ENCODE measurements at regions not wholly inside any gene's neighbourhood (a gene's known extent, or its start where the extent isn't known, plus 50 kb on each side); places are given as distances from the start of the nearest gene placed in this dataset.

DNA sequence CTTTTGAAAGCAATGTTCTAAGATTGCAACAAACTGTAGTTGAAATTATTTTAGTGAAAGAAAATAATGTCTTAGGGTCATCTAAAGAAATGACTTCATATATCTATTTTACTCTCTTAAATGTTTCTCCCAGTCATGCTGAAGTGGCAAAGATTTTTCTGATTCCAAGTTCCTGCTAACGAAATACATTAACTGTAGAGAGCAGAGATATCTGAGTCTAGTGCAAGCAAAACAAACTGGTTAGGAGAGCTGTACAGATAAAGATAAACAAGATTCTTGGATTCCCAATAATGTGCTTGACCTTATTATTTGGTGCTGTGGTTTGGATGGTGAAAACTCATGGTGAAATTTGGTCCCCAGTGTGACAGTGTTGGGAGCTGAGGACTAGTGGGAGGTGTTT is 199.9 kb upstream of the PWP1 start:
- TF ChIP-seq, protein P1, sequence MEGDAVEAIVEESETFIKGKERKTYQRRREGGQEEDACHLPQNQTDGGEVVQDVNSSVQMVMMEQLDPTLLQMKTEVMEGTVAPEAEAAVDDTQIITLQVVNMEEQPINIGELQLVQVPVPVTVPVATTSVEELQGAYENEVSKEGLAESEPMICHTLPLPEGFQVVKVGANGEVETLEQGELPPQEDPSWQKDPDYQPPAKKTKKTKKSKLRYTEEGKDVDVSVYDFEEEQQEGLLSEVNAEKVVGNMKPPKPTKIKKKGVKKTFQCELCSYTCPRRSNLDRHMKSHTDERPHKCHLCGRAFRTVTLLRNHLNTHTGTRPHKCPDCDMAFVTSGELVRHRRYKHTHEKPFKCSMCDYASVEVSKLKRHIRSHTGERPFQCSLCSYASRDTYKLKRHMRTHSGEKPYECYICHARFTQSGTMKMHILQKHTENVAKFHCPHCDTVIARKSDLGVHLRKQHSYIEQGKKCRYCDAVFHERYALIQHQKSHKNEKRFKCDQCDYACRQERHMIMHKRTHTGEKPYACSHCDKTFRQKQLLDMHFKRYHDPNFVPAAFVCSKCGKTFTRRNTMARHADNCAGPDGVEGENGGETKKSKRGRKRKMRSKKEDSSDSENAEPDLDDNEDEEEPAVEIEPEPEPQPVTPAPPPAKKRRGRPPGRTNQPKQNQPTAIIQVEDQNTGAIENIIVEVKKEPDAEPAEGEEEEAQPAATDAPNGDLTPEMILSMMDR (IDR thresholded peaks at IDR 0.05; ENCODE audit: insufficient read depth, missing control alignments), result no peak
- DNase-seq (ENCODE audit: insufficient read length, low spot score) (no peak), FAIRE-seq (no peak)

DNA sequence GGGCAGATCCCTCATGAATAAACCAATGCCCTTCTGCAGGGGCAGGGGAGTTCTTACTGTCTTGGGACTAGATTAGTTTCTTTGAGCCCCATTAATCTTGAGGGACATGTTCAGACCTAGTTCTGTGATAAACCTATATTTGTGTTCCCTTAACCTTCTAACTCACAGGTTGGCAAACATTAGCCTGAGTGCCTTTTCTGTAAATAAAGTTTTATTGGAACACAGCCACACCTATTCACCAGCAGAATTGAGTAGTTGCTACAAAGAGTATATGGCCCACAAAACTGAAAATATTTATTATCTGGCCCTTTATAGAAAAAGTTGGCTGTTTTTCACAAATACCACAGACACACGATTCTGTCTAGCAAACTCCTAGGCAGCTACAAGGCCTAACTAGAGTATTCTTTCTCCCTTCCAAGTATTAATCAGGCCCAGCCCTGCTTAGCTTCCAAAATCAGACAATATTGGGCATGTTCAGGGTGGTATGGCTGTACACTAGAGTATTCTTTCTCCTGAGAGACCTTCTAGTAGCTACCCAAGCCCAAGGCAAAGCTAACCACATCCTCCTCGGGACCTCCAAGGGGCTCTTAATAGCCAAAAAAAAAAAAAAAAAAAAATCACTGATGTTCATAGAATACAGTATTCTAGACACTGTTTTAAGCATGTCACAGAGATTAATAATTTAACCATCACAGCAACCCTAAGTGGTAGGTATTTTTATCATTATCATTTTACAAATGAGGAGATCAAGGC is 199.3 kb upstream of the PWP1 start:
- DNase-seq (ENCODE audit: insufficient read length, low spot score), result no peak
- TF ChIP-seq, protein P1 (IDR thresholded peaks at IDR 0.05; ENCODE audit: insufficient read depth, missing control alignments), result no peak
- FAIRE-seq, result no peak

DNA sequence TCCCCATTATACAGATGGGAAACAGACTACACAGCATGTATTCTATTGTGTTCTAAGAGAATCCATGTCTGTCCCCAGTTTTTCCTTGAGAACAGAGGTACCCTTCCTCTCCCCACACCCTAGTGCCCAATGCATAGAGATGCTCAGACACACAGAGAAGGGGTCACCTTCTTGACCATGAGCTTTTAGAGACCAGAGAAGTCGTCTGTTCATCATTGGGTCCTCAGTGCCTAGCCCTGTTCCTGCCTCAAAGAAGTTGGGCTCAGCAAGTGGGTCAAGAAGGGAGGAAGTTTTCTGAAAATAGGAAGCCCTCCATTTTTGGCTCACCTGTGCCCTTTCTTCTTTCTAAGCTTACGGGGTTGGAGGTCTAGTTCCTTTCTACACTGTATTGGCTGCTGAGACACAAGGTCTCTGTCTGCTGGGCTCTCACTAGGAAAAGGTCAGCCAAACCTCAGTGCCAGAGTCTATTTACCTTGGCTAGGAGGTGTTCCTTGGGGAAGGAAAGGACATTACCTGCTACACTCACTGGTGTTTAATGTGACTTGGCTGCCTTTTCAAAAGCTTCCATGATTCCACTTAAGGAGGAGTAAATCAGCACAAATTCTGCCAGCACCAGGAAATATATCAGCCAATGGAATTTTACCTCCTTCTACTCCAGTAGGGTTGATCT is 198.5 kb upstream of the PWP1 start:
- TF ChIP-seq, protein P1 (IDR thresholded peaks at IDR 0.05; ENCODE audit: insufficient read depth, missing control alignments), result no peak
- no peak for FAIRE-seq
- DNase-seq (ENCODE audit: insufficient read length, low spot score), result no peak

DNA sequence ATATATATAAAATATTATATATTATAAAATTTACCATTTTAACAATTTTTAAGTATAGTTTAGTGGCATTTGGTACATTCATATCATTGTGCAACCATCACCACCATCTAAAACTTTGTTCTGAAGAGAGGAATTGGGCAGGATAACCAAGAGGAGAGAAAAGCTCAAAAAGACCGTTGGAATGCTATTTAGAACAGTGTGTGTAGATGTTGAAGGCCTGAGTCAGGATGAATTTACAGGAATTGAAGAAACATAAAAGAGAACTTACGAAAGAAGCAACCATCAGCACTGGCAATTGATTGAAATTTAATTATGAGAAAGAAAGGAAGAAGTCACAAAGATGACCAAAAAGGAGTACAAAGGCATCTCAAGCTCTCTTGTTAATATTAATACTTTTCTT is 196.9 kb upstream of the PWP1 start:
- TF ChIP-seq, protein P1 (IDR thresholded peaks at IDR 0.05; ENCODE audit: insufficient read depth, missing control alignments), result no peak
- FAIRE-seq (no peak), DNase-seq (ENCODE audit: insufficient read length, low spot score) (no peak)

DNA sequence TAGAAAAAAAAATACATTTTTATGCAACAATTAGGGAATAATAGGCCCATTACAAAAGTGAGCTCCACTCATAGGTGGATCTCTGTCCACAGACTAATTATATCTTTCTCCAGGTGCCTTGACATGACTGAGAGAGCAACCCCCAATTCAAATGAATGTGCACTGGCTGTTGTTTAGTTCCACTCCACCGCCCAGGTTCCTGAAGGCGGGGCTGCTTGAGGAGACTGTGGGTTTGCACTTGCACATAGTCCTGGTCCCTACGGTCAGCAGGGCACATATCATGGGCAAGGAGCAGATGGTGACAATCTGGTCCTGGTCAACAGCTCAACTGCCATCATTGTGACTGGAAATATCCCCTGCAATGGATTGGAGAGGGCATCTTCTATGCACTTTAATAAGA is 195.6 kb upstream of the PWP1 start:
- FAIRE-seq (no peak), DNase-seq (ENCODE audit: insufficient read length, low spot score) (no peak)
- TF ChIP-seq, protein P1 (IDR thresholded peaks at IDR 0.05; ENCODE audit: insufficient read depth, missing control alignments), result no peak

DNA sequence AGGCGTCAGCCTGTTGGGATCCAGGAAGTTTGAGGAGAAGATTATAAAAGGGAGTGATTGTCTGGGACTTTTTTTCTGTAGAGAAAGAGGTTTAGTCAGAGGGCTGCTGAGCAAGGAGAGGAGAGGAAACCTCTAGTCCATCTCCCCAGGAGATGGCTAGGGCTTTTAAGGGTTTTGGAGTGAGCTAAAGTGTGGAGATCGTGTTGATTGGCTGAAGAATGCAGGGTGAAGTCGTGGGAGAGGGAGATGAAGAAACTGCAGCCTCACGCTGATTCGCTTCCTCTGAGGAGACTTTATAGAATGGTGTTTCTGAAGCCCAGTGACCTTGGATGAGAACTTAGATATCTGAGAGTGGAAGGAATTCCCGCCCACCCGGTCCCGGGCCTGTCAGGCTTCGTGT is 193.7 kb upstream of the PWP1 start:
- FAIRE-seq (no peak), DNase-seq (ENCODE audit: insufficient read length, low spot score) (no peak)
- TF ChIP-seq, protein P1 (IDR thresholded peaks at IDR 0.05; ENCODE audit: insufficient read depth, missing control alignments), result no peak
